ENCODE measurements at regions not wholly inside any gene's neighbourhood (a gene's known extent, or its start where the extent isn't known, plus 50 kb on each side); places are given as distances from the start of the nearest gene placed in this dataset.
A peak's percentile ranks its signal among the peaks of the same experiment; 100 is the strongest.

DNA sequence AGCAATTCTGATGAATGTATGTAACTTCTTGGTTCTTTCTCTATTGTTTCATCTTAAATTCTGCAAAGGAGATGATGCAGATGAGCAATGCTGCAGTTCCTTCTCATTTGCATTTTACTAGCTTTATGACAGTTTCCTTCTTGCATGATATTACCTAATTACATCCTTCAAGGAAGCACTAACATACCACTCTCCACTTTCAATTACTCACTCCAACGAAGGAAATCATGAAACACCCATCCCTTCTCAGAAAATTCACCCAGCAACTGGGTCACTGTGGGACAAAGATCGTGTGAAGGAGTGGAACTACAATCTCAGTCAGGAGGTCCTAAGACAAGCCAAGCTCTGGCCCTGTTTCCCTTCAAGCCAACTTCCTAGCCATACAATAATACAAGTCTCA is 142.3 kb downstream of the CHD1L start:
- Histone ChIP-seq H2AK5ac (ENCODE audit: low read length) (no peak overlapping the region), H2BK120ac (ENCODE audit: low read depth, low read length) (no peak overlapping the region)
- WGBS (ENCODE audit: extremely low coverage, insufficient coverage, low lambda C conversion rate), result 100% methylated on average over 1 of the region's 2 CpGs

GRCh38 chr1:147388969-147389368 is 146.5 kb downstream of the CHD1L start:
- Histone ChIP-seq H2BK15ac (replicated peaks; ENCODE audit: low read depth) (no peak overlapping the region), H4K5ac (ENCODE audit: low read length) (no peak overlapping the region), H3K4me2 (ENCODE audit: low read length) (no peak overlapping the region), H3K9ac (ENCODE audit: low read length) (no peak overlapping the region), H3K4me3 (ENCODE audit: low read length) (no peak overlapping the region), H3K4ac (ENCODE audit: low read depth, low read length) (no peak overlapping the region), H3K27ac (ENCODE audit: low read depth, low read length) (no peak overlapping the region), H3K18ac (ENCODE audit: low read length) (no peak overlapping the region), H3K23ac (ENCODE audit: low read length) (no peak overlapping the region), H3K79me1 (ENCODE audit: low read length) (no peaks in the 10 kb centered on the region), H2BK120ac (ENCODE audit: low read depth, low read length) (no peak overlapping the region), H2BK5ac (ENCODE audit: low read length) (no peak overlapping the region), H2AK5ac (ENCODE audit: low read length) (no peak overlapping the region), H3K4me1 (ENCODE audit: control insufficient read depth, low read depth, low read length) (no peaks in the 10 kb centered on the region), H3K27me3 (ENCODE audit: insufficient read depth, low read length, poor library complexity) (no peaks in the 10 kb centered on the region), H4K8ac (ENCODE audit: low read depth, low read length) (no peak overlapping the region), H3K79me2 (ENCODE audit: control insufficient read depth, insufficient read depth, low read length) (no peaks in the 10 kb centered on the region), H3K56ac (ENCODE audit: low read length) (no peak overlapping the region), H3K36me3 (ENCODE audit: control insufficient read depth, insufficient read depth, low read length) (no peaks in the 10 kb centered on the region)
- no CpG with 5 or more reads among the region's 4 CpGs for WGBS (ENCODE audit: extremely low coverage, insufficient coverage, low lambda C conversion rate)
- no peak for DNase-seq

More for the DNA sequence above, 142.3 kb downstream of the CHD1L start:
- Histone ChIP-seq H4K8ac (ENCODE audit: low read depth, low read length) (no peak overlapping the region), H3K79me2 (ENCODE audit: control insufficient read depth, insufficient read depth, low read length) (no peaks in the 10 kb centered on the region), H3K4me3 (ENCODE audit: low read length) (no peak overlapping the region), H3K18ac (ENCODE audit: low read length) (no peak overlapping the region), H3K79me1 (ENCODE audit: low read length) (no peaks in the 10 kb centered on the region), H4K5ac (ENCODE audit: low read length) (no peak overlapping the region), H3K4me1 (ENCODE audit: control insufficient read depth, low read depth, low read length) (no peaks in the 10 kb centered on the region), H3K27ac (ENCODE audit: low read depth, low read length) (no peak overlapping the region), H3K36me3 (ENCODE audit: control insufficient read depth, insufficient read depth, low read length) (no peaks in the 10 kb centered on the region), H2BK15ac (replicated peaks; ENCODE audit: low read depth) (no peak overlapping the region), H3K9ac (ENCODE audit: low read length) (no peak overlapping the region), H3K27me3 (ENCODE audit: insufficient read depth, low read length, poor library complexity) (no peaks in the 10 kb centered on the region), H3K4ac (ENCODE audit: low read depth, low read length) (no peak overlapping the region), H3K23ac (ENCODE audit: low read length) (no peak overlapping the region), H2BK5ac (ENCODE audit: low read length) (no peak overlapping the region), H3K4me2 (ENCODE audit: low read length) (no peak overlapping the region), H3K56ac (ENCODE audit: low read length) (no peak overlapping the region)
- no peak for DNase-seq

DNA sequence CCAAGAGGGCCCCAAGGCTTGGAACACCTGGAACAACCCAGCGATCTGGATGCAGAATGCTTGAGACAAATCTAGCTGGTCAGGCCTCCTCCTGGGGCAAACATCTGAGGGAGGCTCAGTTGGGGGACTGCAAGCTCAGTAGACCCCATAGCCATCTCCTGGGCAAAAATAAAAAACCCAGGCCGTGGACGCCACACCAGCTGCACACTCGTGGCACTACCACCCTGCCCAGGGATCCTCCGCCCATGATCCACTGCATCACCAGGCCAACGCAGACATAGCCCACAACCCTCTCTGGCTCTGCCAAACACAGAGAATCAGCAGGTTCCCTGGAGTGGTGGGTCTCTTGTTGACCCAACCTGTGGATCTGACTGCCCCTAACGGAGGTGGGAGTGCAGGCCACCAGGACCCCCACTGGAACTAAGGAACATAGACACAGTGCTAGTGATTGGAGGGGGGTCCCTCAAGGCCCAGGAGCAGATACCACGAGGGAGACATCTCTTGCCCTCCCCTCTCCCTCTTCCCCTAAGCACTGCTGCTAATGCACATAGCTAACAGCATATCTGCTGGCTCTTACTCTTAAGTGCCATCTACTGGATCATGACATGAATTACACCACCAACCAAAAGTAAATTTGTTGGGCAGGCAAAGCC is 147.2 kb downstream of the CHD1L start:
- Histone ChIP-seq H4K5ac (ENCODE audit: low read length) (no peak overlapping the region), H3K4ac (ENCODE audit: low read depth, low read length) (no peak overlapping the region), H3K4me3 (ENCODE audit: low read length) (no peak overlapping the region), H3K18ac (ENCODE audit: low read length) (no peak overlapping the region), H3K27ac (ENCODE audit: low read depth, low read length) (no peak overlapping the region), H3K79me1 (ENCODE audit: low read length) (no peaks in the 10 kb centered on the region), H3K56ac (ENCODE audit: low read length) (no peak overlapping the region), H4K8ac (ENCODE audit: low read depth, low read length) (no peak overlapping the region), H3K4me1 (ENCODE audit: control insufficient read depth, low read depth, low read length) (no peaks in the 10 kb centered on the region), H3K27me3 (ENCODE audit: insufficient read depth, low read length, poor library complexity) (no peaks in the 10 kb centered on the region), H3K9ac (ENCODE audit: low read length) (no peak overlapping the region), H3K23ac (ENCODE audit: low read length) (no peak overlapping the region), H3K4me2 (ENCODE audit: low read length) (no peak overlapping the region), H2BK120ac (ENCODE audit: low read depth, low read length) (no peak overlapping the region), H3K36me3 (ENCODE audit: control insufficient read depth, insufficient read depth, low read length) (no peaks in the 10 kb centered on the region), H2BK15ac (replicated peaks; ENCODE audit: low read depth) (no peak overlapping the region), H3K79me2 (ENCODE audit: control insufficient read depth, insufficient read depth, low read length) (no peaks in the 10 kb centered on the region), H2AK5ac (ENCODE audit: low read length) (no peak overlapping the region), H2BK5ac (ENCODE audit: low read length) (no peak overlapping the region)
- DNase-seq, result peak; percentile 76
- no CpG with 5 or more reads among the region's 8 CpGs for WGBS (ENCODE audit: extremely low coverage, insufficient coverage, low lambda C conversion rate)

- Histone ChIP-seq H3K27ac (ENCODE audit: low read depth, low read length) (no peak overlapping the region), H3K27me3 (ENCODE audit: insufficient read depth, low read length, poor library complexity) (no peaks in the 10 kb centered on the region)
Observed at GRCh38 chr1:147390185-147390542, 147.7 kb downstream of the CHD1L start.

DNA sequence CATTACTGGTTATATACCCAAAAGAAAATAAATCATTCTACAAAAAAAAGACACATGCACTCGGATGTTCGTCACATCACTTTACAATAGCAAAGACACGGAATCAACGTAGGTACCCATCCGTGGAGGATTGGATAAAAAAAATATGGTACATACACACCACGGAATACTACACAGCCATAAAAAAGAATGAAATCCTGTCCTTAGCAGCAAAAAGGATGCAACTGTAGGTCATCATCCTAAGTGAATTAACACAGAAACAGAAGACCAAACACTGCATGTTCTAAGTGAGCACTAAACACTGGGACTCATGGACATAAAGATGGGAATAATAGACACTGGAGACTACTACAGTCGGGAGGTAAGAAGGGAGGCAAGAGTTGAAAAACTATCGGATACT is 148.6 kb downstream of the CHD1L start:
- Histone ChIP-seq H3K23ac (ENCODE audit: low read length) (no peak overlapping the region), H3K4me2 (ENCODE audit: low read length) (no peak overlapping the region), H2BK5ac (ENCODE audit: low read length) (no peak overlapping the region), H3K9ac (ENCODE audit: low read length) (no peak overlapping the region), H4K5ac (ENCODE audit: low read length) (no peak overlapping the region), H3K56ac (ENCODE audit: low read length) (no peak overlapping the region), H3K36me3 (ENCODE audit: control insufficient read depth, insufficient read depth, low read length) (no peaks in the 10 kb centered on the region), H3K79me1 (ENCODE audit: low read length) (no peaks in the 10 kb centered on the region), H3K27ac (ENCODE audit: low read depth, low read length) (no peak overlapping the region), H4K8ac (ENCODE audit: low read depth, low read length) (no peak overlapping the region), H3K4me3 (ENCODE audit: low read length) (no peak overlapping the region), H3K79me2 (ENCODE audit: control insufficient read depth, insufficient read depth, low read length) (no peaks in the 10 kb centered on the region), H2BK15ac (replicated peaks; ENCODE audit: low read depth) (no peak overlapping the region), H3K4ac (ENCODE audit: low read depth, low read length) (no peak overlapping the region), H3K18ac (ENCODE audit: low read length) (no peak overlapping the region), H2BK120ac (ENCODE audit: low read depth, low read length) (no peak overlapping the region), H2AK5ac (ENCODE audit: low read length) (no peak overlapping the region), H3K4me1 (ENCODE audit: control insufficient read depth, low read depth, low read length) (no peaks in the 10 kb centered on the region), H3K27me3 (ENCODE audit: insufficient read depth, low read length, poor library complexity) (no peaks in the 10 kb centered on the region)
- DNase-seq, result no peak
- WGBS (ENCODE audit: extremely low coverage, insufficient coverage, low lambda C conversion rate), result no CpG with 5 or more reads among the region's 8 CpGs

More at GRCh38 chr1:147390185-147390542, 147.7 kb downstream of the CHD1L start:
- H3K4ac ChIP-seq (ENCODE audit: low read depth, low read length), result no peak overlapping the region
- no peak overlapping the region for H2BK120ac ChIP-seq (ENCODE audit: low read depth, low read length)
- H4K5ac ChIP-seq (ENCODE audit: low read length), result no peak overlapping the region
- H3K4me3 ChIP-seq (ENCODE audit: low read length), result no peak overlapping the region
- no peak overlapping the region for H3K56ac ChIP-seq (ENCODE audit: low read length)
- no peak for DNase-seq
- H3K23ac ChIP-seq (ENCODE audit: low read length), result no peak overlapping the region
- no peaks in the 10 kb centered on the region for H3K4me1 ChIP-seq (ENCODE audit: control insufficient read depth, low read depth, low read length)
- WGBS (ENCODE audit: extremely low coverage, insufficient coverage, low lambda C conversion rate), result no CpG with 5 or more reads among the region's 3 CpGs
- no peak overlapping the region for H2BK5ac ChIP-seq (ENCODE audit: low read length)
- no peak overlapping the region for H2AK5ac ChIP-seq (ENCODE audit: low read length)
- no peak overlapping the region for H3K9ac ChIP-seq (ENCODE audit: low read length)
- H4K8ac ChIP-seq (ENCODE audit: low read depth, low read length), result no peak overlapping the region
- no peak overlapping the region for H3K18ac ChIP-seq (ENCODE audit: low read length)
- no peaks in the 10 kb centered on the region for H3K36me3 ChIP-seq (ENCODE audit: control insufficient read depth, insufficient read depth, low read length)
- H3K79me2 ChIP-seq (ENCODE audit: control insufficient read depth, insufficient read depth, low read length), result no peaks in the 10 kb centered on the region
- no peak overlapping the region for H3K4me2 ChIP-seq (ENCODE audit: low read length)
- no peak overlapping the region for H2BK15ac ChIP-seq (replicated peaks; ENCODE audit: low read depth)
- H3K79me1 ChIP-seq (ENCODE audit: low read length), result no peaks in the 10 kb centered on the region

Measured in mesendoderm (in vitro differentiated cells).